HL-60 (cell line): ENCODE measurements at regions not wholly inside any gene's neighbourhood (a gene's known extent, or its start where the extent isn't known, plus 50 kb on each side); places are given as distances from the start of the nearest gene placed in this dataset.

Source experiments
- DNase-seq, 2 experiments: peaks; one replicate each; pipeline ENCODE4 v3.0.0-alpha.2; 2010 to 2020; ENCODE audit warnings: low read depth in 1 of 2, low spot score in 1 of 2
- H3K27ac ChIP-seq: fragments of 250-450 bp; sonication (Bioruptor Pico); replicated peaks from 2 replicates; pipeline ENCODE4 v1.5.1; 2020; ENCODE audit warnings: mild to moderate bottlenecking, moderate library complexity
- H3K27me3 ChIP-seq: fragments of 250-450 bp; sonication (Bioruptor Pico); 2 replicates; pipeline ENCODE4 v1.5.1; 2021; ENCODE audit warnings: mild to moderate bottlenecking, moderate library complexity; ENCODE audit not compliant: insufficient read depth, poor library complexity, severe bottlenecking
- H3K4me3 ChIP-seq: replicated peaks from 2 replicates; pipeline ENCODE4 v1.5.1; 2011; ENCODE audit warnings: mild to moderate bottlenecking, control low read depth, low read length; ENCODE audit not compliant: insufficient read depth
- CTCF ChIP-seq: IDR thresholded peaks from one replicate; pipeline ENCODE4 v1.5.1; 2011; ENCODE audit warnings: low read length, control low read depth, inconsistent platforms; ENCODE audit not compliant: insufficient read depth
- GABPA ChIP-seq: IDR thresholded peaks from 2 replicates; pipeline ENCODE4 v1.6.1; 2012; ENCODE audit warnings: low read depth
- POLR2AphosphoS5 ChIP-seq: IDR thresholded peaks from 2 replicates; pipeline ENCODE4 v1.6.1; 2012; ENCODE audit warnings: low read depth
- SPI1 ChIP-seq: IDR thresholded peaks from 2 replicates; pipeline ENCODE4 v1.6.1; 2012; ENCODE audit warnings: low read depth, mild to moderate bottlenecking, borderline replicate concordance
- TF ChIP-seq, protein P1 (sequence below): IDR thresholded peaks from 2 replicates; pipeline ENCODE4 v1.6.1; 2012; ENCODE audit warnings: low read depth; ENCODE audit not compliant: insufficient replicate concordance

GRCh38 chr13:50344717-50345116, 329.5 kb downstream of the KCNRG start:
- DNase-seq: peak in 1 of 2 experiments; percentile 37
- Histone ChIP-seq H3K4me3 (no peak overlapping the region), H3K27ac (no peak overlapping the region), H3K27me3 (no peaks in the 10 kb centered on the region)
- no peak for TF ChIP-seq POLR2AphosphoS5
- no peak for TF ChIP-seq GABPA
- no peak for TF ChIP-seq SPI1
- TF ChIP-seq, protein P1, sequence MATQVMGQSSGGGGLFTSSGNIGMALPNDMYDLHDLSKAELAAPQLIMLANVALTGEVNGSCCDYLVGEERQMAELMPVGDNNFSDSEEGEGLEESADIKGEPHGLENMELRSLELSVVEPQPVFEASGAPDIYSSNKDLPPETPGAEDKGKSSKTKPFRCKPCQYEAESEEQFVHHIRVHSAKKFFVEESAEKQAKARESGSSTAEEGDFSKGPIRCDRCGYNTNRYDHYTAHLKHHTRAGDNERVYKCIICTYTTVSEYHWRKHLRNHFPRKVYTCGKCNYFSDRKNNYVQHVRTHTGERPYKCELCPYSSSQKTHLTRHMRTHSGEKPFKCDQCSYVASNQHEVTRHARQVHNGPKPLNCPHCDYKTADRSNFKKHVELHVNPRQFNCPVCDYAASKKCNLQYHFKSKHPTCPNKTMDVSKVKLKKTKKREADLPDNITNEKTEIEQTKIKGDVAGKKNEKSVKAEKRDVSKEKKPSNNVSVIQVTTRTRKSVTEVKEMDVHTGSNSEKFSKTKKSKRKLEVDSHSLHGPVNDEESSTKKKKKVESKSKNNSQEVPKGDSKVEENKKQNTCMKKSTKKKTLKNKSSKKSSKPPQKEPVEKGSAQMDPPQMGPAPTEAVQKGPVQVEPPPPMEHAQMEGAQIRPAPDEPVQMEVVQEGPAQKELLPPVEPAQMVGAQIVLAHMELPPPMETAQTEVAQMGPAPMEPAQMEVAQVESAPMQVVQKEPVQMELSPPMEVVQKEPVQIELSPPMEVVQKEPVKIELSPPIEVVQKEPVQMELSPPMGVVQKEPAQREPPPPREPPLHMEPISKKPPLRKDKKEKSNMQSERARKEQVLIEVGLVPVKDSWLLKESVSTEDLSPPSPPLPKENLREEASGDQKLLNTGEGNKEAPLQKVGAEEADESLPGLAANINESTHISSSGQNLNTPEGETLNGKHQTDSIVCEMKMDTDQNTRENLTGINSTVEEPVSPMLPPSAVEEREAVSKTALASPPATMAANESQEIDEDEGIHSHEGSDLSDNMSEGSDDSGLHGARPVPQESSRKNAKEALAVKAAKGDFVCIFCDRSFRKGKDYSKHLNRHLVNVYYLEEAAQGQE: no peak
- TF ChIP-seq CTCF: no peak

- TF ChIP-seq GABPA (no peak), POLR2AphosphoS5 (no peak), SPI1 (no peak), CTCF (no peak)
- TF ChIP-seq, protein P1: no peak
- no peaks in the 10 kb centered on the region for H3K27me3 ChIP-seq
- DNase-seq: no peak
Observed at GRCh38 chr13:50345804-50346203, 330.6 kb downstream of the KCNRG start.

GRCh38 chr13:50348371-50348770, 333.1 kb downstream of the KCNRG start:
- TF ChIP-seq GABPA (no peak), POLR2AphosphoS5 (no peak), SPI1 (no peak), CTCF (no peak)
- TF ChIP-seq, protein P1: no peak
- Histone ChIP-seq H3K4me3 (no peak overlapping the region), H3K27ac (no peak overlapping the region), H3K27me3 (no peaks in the 10 kb centered on the region)
- no peak for DNase-seq

More at GRCh38 chr13:50345804-50346203, 330.6 kb downstream of the KCNRG start:
- H3K27ac ChIP-seq: no peak overlapping the region
- no peak overlapping the region for H3K4me3 ChIP-seq
